Effector CD8-positive, alpha-beta T cell (primary cell): ENCODE measurements at regions not wholly inside any gene's neighbourhood (a gene's known extent, or its start where the extent isn't known, plus 50 kb on each side); places are given as distances from the start of the nearest gene placed in this dataset.
"Not testable (repeated sequence)": the region's sequence is repeated elsewhere in the genome, so short reads cannot be mapped to it uniquely, and the experiment has no call there.

Experiments used
- DNase-seq: peaks from one replicate; lab custom pipeline; 2025; lab: John Stamatoyannopoulos, UW

- no peak for DNase-seq
These were observed 55.1 kb downstream of the TTC6 start for GRCh38 chr14:37650356-37651037.

GRCh38 chr14:37652042-37652441, 56.6 kb downstream of the TTC6 start:
- DNase-seq = no peak

GRCh38 chr14:37655418-37655817, 60.0 kb downstream of the TTC6 start:
- no peak for DNase-seq

GRCh38 chr14:37658156-37658555, 62.7 kb downstream of the TTC6 start:
- no peak for DNase-seq

GRCh38 chr14:37663498-37663897, 68.1 kb downstream of the TTC6 start:
- no peak for DNase-seq

GRCh38 chr14:37665479-37665878, 70.0 kb downstream of the TTC6 start:
- DNase-seq = no peak

GRCh38 chr14:37665951-37666350, 70.5 kb downstream of the TTC6 start:
- DNase-seq = no peak

- DNase-seq = no peak
These were observed 73.2 kb downstream of the TTC6 start for GRCh38 chr14:37668646-37669045.

GRCh38 chr14:37669242-37669641, 73.8 kb downstream of the TTC6 start:
- DNase-seq = no peak

GRCh38 chr14:37673439-37673838, 78.0 kb downstream of the TTC6 start:
- no peak for DNase-seq

GRCh38 chr14:37678916-37679315, 83.5 kb downstream of the TTC6 start:
- no peak for DNase-seq

- DNase-seq = no peak
These were observed 86.1 kb downstream of the TTC6 start for GRCh38 chr14:37681486-37681885.

GRCh38 chr14:37692680-37693079, 97.3 kb downstream of the TTC6 start:
- DNase-seq = not testable (repeated sequence)

- DNase-seq = not testable (repeated sequence)
These were observed 98.0 kb downstream of the TTC6 start for GRCh38 chr14:37693420-37693819.

- DNase-seq = no peak
These were observed 100.4 kb downstream of the TTC6 start for GRCh38 chr14:37695866-37696265.

GRCh38 chr14:37697489-37698121, 102.2 kb downstream of the TTC6 start:
- DNase-seq = no peak

GRCh38 chr14:37698840-37699777, 103.7 kb downstream of the TTC6 start:
- no peak for DNase-seq

- DNase-seq = no peak
These were observed 112.3 kb downstream of the TTC6 start for GRCh38 chr14:37707716-37708115.

GRCh38 chr14:37708481-37708880, 113.1 kb downstream of the TTC6 start:
- no peak for DNase-seq

GRCh38 chr14:37709419-37710195, 114.2 kb downstream of the TTC6 start:
- no peak for DNase-seq

GRCh38 chr14:37711356-37711830, 116.0 kb downstream of the TTC6 start:
- DNase-seq = no peak
